ENCODE measurements at regions not wholly inside any gene's neighbourhood (a gene's known extent, or its start where the extent isn't known, plus 50 kb on each side); places are given as distances from the start of the nearest gene placed in this dataset.
"Not testable (repeated sequence)": the region's sequence is repeated elsewhere in the genome, so short reads cannot be mapped to it uniquely, and the experiment has no call there.

GRCh38 chr16:18148132-18148531 is 188.4 kb downstream of the NPIPA8 start:
- not testable (repeated sequence) for DNase-seq

- not testable (repeated sequence) for DNase-seq
Observed at GRCh38 chr16:18146601-18147142, 189.9 kb downstream of the NPIPA8 start.

- not testable (repeated sequence) for DNase-seq
Observed at GRCh38 chr16:18142066-18142465, 194.5 kb downstream of the NPIPA8 start.

GRCh38 chr16:18136288-18136687 is 200.2 kb downstream of the NPIPA8 start:
- DNase-seq, result not testable (repeated sequence)

- not testable (repeated sequence) for DNase-seq
Observed at GRCh38 chr16:18135024-18135423, 201.5 kb downstream of the NPIPA8 start.

GRCh38 chr16:18131587-18131986 is 204.9 kb downstream of the NPIPA8 start:
- DNase-seq, result not testable (repeated sequence)

- DNase-seq, result not testable (repeated sequence)
Observed at GRCh38 chr16:18130478-18131120, 205.9 kb downstream of the NPIPA8 start.

GRCh38 chr16:18127033-18127432 is 209.5 kb downstream of the NPIPA8 start:
- DNase-seq, result not testable (repeated sequence)

- DNase-seq, result not testable (repeated sequence)
Observed at GRCh38 chr16:18119092-18119491, 217.4 kb downstream of the NPIPA8 start.

- DNase-seq, result not testable (repeated sequence)
Observed at GRCh38 chr16:18118684-18119083, 217.9 kb downstream of the NPIPA8 start.

GRCh38 chr16:18118071-18118470 is 218.5 kb downstream of the NPIPA8 start:
- not testable (repeated sequence) for DNase-seq

GRCh38 chr16:18104412-18104811 is 232.1 kb downstream of the NPIPA8 start:
- not testable (repeated sequence) for DNase-seq

- not testable (repeated sequence) for DNase-seq
Observed at GRCh38 chr16:18101077-18101476, 235.5 kb downstream of the NPIPA8 start.

GRCh38 chr16:18092605-18093004 is 243.9 kb downstream of the NPIPA8 start:
- not testable (repeated sequence) for DNase-seq

- not testable (repeated sequence) for DNase-seq
Observed at GRCh38 chr16:18080658-18081363, 255.7 kb downstream of the NPIPA8 start.

GRCh38 chr16:18077910-18078309 is 258.6 kb downstream of the NPIPA8 start:
- not testable (repeated sequence) for DNase-seq

GRCh38 chr16:18072161-18072560 is 264.4 kb downstream of the NPIPA8 start:
- no peak for DNase-seq

- DNase-seq, result no peak
Observed at GRCh38 chr16:18069683-18070082, 266.9 kb downstream of the NPIPA8 start.

- no peak for DNase-seq
Observed at GRCh38 chr16:18068477-18068876, 268.1 kb downstream of the NPIPA8 start.

- DNase-seq, result no peak
Observed at GRCh38 chr16:18062713-18063112, 273.8 kb downstream of the NPIPA8 start.

- no peak for DNase-seq
Observed at GRCh38 chr16:18060351-18060750, 276.2 kb downstream of the NPIPA8 start.

- no peak for DNase-seq
Observed at GRCh38 chr16:18059577-18059976, 277.0 kb downstream of the NPIPA8 start.

GRCh38 chr16:18059089-18059488 is 277.4 kb downstream of the NPIPA8 start:
- DNase-seq, result no peak

- DNase-seq, result no peak
Observed at GRCh38 chr16:18055411-18055916, 281.1 kb downstream of the NPIPA8 start.

Measured in CD4-positive, alpha-beta T cell treated with Interleukin-17A for 4 hours (primary cell).